Activated naive CD4-positive, alpha-beta T cell treated with anti-CD3 and anti-CD28 coated beads for 36 hours (primary cell): ENCODE measurements at regions not wholly inside any gene's neighbourhood (a gene's known extent, or its start where the extent isn't known, plus 50 kb on each side); places are given as distances from the start of the nearest gene placed in this dataset.

Experiments
- CTCF ChIA-PET: fragments of 350-600 bp; sonication (Branson Sonifier 250); formaldehyde crosslinking; loops from one replicate; lab custom pipeline; 2021; ENCODE audit warnings: antibody characterized with exemption; lab: Charles Lee
- DNase-seq: peaks from one replicate; pipeline ENCODE4 v3.0.0-alpha.2; 2020
- H3K27ac Mint-ChIP-seq: one replicate; pipeline ENCODE4 v1.8.0; 2021; ENCODE audit warnings: mild to moderate bottlenecking, mixed read lengths
- H3K27me3 Mint-ChIP-seq: one replicate; pipeline ENCODE4 v1.8.0; 2021; ENCODE audit warnings: low read depth, mixed read lengths
- H3K36me3 Mint-ChIP-seq: one replicate; pipeline ENCODE4 v1.8.0; 2021; ENCODE audit warnings: low read depth, mixed read lengths
- H3K4me1 Mint-ChIP-seq: one replicate; pipeline ENCODE4 v1.8.0; 2021; ENCODE audit warnings: low read depth, mixed read lengths
- H3K4me3 Mint-ChIP-seq: one replicate; pipeline ENCODE4 v1.8.0; 2021; ENCODE audit warnings: mild to moderate bottlenecking, moderate library complexity, mixed read lengths
- H3K9me3 Mint-ChIP-seq: one replicate; pipeline ENCODE4 v1.8.0; 2021; ENCODE audit warnings: mixed read lengths
- intact Hi-C: fragments of 100-400 bp; cut with micrococcal nuclease; formaldehyde crosslinking; loops from one replicate; pipeline ENCODE4 v1.15.1; 2023

DNA sequence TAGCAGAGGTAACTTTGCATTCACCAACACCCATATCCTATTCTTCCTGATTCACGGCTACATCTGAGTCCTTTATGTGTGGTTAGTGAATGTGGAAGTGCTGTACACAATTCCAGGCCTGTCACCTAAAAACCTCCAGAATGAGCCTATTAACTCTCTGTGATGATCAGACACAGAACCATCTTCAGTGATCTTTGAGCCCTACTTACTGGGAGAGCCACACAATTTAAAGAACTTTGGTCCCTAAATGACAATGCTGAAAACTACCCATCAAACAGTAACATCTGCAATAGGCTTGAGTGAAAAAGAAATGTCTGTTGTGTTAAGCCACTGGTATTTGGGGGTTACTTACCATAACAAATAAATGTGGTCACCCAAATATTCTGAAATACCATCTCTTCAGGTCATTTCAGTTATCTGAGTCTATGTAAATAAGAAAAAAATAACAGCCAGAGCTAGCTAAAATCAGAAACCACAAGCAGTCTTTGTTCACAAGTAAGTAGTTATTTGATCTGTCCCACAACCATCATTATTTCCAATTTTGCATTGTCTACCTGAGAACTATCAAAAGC, 145.7 kb downstream of the HGF start:
- intact Hi-C loops: no loop called here
- Mint-ChIP-seq H3K27ac (no peak overlapping the region), H3K4me3 (no peak overlapping the region), H3K9me3 (no peaks in the 10 kb centered on the region), H3K4me1 (no peaks in the 10 kb centered on the region), H3K36me3 (no peaks in the 10 kb centered on the region), H3K27me3 (no peaks in the 10 kb centered on the region)
- CTCF ChIA-PET: no interaction called here
- no peak for DNase-seq

DNA sequence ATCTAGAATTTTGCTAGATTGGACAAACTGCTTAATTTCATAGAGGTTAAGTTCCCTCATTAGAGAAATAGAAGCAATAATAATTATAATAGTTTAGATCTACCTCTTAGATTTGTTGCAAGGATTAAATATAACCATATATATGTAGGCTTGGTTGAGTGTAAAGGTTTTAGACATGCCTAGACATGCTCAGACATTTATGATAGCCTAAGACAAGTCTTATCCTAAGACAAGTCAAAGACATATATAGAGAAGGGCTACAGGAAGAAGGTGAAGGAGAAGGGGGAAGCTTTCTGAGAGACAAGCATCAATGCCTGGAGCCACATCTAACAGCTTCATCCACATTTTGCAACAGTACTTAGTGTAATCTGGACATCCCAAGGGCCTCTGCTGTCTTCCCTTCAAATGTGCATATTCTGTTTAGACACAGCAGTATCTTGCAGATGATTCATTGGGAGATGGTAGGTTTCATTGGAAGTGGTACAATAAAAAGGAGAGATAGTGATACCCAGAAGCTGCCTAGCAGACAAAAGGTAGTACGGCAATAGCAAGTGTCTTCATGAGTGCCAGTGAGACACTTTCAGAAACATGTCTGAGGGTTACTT, 146.5 kb downstream of the HGF start:
- no peaks in the 10 kb centered on the region for H3K9me3 Mint-ChIP-seq
- DNase-seq: no peak
- H3K36me3 Mint-ChIP-seq: no peaks in the 10 kb centered on the region
- intact Hi-C loops: no loop called here
- no peaks in the 10 kb centered on the region for H3K4me1 Mint-ChIP-seq
- CTCF ChIA-PET: no interaction called here
- no peak overlapping the region for H3K27ac Mint-ChIP-seq
- no peak overlapping the region for H3K4me3 Mint-ChIP-seq
- H3K27me3 Mint-ChIP-seq: no peaks in the 10 kb centered on the region

DNA sequence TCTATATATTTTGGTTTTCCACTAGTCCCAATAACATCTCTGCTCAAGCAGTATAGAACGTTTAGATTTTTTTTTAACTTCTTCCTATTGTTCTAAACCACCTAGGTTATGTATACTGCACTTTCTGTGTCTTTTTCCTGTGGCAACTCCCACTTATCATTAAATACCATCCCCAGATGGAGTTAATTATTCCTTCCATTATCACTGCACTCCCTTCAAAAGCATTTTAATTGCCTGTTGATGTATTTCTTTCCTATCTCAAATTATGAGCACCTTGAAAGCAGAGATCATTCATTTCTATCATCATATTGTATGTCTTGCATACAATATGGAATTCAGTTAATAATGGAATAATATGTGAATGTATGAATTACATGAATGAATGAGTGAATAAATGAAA, 148.0 kb downstream of the HGF start:
- Mint-ChIP-seq H3K27me3 (no peaks in the 10 kb centered on the region), H3K36me3 (no peaks in the 10 kb centered on the region), H3K9me3 (no peaks in the 10 kb centered on the region), H3K4me1 (no peaks in the 10 kb centered on the region), H3K27ac (no peak overlapping the region), H3K4me3 (no peak overlapping the region)
- intact Hi-C loops: no loop called here
- DNase-seq: no peak
- CTCF ChIA-PET: no interaction called here

DNA sequence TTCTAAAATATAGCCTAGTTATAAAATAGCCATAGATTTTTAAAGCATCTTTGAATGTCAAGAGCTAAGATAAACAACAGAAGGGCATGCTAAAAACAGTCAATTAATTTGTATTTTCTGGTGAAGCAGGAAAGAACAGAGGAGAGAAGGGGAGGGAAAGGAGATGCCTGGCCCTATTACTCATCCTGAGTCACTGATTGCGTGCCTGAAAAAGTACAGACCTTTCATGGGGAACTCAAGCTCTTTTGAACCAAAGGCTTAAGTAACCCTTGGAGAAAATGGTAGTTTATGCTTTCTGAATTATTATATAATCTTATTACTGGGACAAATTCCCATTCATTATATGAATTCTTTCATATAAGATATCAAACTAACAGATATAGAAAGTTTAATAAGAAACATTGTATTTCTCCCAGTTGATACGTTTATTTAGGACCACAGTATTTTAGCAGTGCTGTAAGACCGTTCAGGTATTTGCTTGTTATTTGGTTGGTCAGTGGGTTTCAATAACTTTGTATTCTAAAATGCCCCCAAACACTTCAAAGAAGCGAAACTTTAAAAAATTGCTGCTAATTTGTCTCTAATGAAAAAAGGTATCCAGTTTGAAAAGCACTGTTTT, 151.3 kb downstream of the HGF start:
- H3K27me3 Mint-ChIP-seq: no peaks in the 10 kb centered on the region
- no peak overlapping the region for H3K4me3 Mint-ChIP-seq
- CTCF ChIA-PET: no interaction called here
- intact Hi-C loops: no loop called here
- no peak for DNase-seq
- H3K36me3 Mint-ChIP-seq: no peaks in the 10 kb centered on the region
- H3K9me3 Mint-ChIP-seq: no peaks in the 10 kb centered on the region
- no peak overlapping the region for H3K27ac Mint-ChIP-seq
- H3K4me1 Mint-ChIP-seq: no peaks in the 10 kb centered on the region

DNA sequence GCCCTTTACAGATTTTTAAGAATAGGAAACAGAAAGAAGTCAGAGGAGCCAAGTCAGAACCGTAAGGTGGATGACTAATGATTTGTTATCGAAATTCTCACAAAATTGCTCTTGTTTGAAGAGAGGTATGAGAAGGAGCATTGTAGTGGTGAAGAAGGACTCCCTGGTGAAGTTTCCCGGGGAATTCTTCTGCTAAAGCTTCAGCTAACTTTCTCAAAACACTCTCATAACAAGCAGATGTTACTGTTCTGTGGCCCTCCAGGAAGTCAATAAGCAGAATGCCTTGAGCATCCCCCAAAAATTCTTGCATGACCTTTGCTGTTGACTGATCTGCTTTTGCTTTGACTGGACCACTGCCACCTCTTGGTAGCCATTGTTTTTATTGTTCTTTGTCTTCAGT, 152.9 kb downstream of the HGF start:
- no peaks in the 10 kb centered on the region for H3K27me3 Mint-ChIP-seq
- no peak overlapping the region for H3K4me3 Mint-ChIP-seq
- intact Hi-C loops: no loop called here
- no peak for DNase-seq
- no peak overlapping the region for H3K27ac Mint-ChIP-seq
- no peaks in the 10 kb centered on the region for H3K36me3 Mint-ChIP-seq
- CTCF ChIA-PET: interaction anchor here (0.6 kb wide), 1 partner anchor 260 kb away, joined by 4 read pairs; no protein-coding TSS in a partner anchor
- no peaks in the 10 kb centered on the region for H3K4me1 Mint-ChIP-seq
- no peaks in the 10 kb centered on the region for H3K9me3 Mint-ChIP-seq

DNA sequence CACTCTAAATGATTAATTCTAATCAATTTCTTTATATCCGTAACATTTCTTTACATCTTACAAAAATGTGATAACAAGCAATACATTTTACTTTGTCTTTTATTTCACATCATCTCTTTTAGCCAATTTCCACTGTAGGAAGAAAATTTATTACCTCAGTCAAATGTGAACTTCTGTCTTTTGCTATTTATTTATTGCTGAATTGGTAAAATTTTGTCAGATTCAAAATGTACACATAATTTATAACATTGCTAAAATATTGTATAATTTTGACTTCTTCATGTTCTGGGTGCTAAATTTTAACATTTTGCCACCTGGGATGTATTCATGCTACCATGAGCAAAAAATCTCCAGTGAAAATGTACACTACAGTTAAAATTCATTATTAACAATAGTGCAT, 158.0 kb downstream of the HGF start:
- no peaks in the 10 kb centered on the region for H3K4me1 Mint-ChIP-seq
- no peak overlapping the region for H3K27ac Mint-ChIP-seq
- H3K9me3 Mint-ChIP-seq: no peaks in the 10 kb centered on the region
- CTCF ChIA-PET: no interaction called here
- no peaks in the 10 kb centered on the region for H3K27me3 Mint-ChIP-seq
- intact Hi-C loops: no loop called here
- no peak for DNase-seq
- no peaks in the 10 kb centered on the region for H3K36me3 Mint-ChIP-seq
- H3K4me3 Mint-ChIP-seq: no peak overlapping the region

DNA sequence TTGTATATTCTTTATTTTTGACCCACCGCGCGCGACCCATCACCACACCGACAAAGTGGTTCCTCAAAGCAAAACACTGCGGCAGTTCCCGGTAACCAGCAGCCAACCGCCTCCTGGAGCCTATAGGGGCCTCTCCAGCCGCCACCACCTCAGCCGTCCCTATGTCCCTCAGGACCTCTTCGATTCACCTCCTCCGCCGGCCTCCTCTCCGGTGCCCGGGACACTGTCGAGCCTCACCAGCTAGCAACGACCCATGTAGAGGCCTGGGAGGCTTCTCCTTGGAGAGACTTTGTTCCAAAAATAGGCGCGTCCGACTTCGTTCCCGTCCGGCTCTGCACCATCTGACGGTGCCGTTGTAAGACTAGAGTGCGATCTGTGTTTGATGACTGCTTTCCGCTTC, 158.8 kb downstream of the HGF start:
- H3K4me1 Mint-ChIP-seq: no peaks in the 10 kb centered on the region
- no peaks in the 10 kb centered on the region for H3K27me3 Mint-ChIP-seq
- H3K27ac Mint-ChIP-seq: no peak overlapping the region
- intact Hi-C loops: no loop called here
- no peak for DNase-seq
- no peaks in the 10 kb centered on the region for H3K9me3 Mint-ChIP-seq
- H3K36me3 Mint-ChIP-seq: no peaks in the 10 kb centered on the region
- CTCF ChIA-PET: no interaction called here
- no peak overlapping the region for H3K4me3 Mint-ChIP-seq

DNA sequence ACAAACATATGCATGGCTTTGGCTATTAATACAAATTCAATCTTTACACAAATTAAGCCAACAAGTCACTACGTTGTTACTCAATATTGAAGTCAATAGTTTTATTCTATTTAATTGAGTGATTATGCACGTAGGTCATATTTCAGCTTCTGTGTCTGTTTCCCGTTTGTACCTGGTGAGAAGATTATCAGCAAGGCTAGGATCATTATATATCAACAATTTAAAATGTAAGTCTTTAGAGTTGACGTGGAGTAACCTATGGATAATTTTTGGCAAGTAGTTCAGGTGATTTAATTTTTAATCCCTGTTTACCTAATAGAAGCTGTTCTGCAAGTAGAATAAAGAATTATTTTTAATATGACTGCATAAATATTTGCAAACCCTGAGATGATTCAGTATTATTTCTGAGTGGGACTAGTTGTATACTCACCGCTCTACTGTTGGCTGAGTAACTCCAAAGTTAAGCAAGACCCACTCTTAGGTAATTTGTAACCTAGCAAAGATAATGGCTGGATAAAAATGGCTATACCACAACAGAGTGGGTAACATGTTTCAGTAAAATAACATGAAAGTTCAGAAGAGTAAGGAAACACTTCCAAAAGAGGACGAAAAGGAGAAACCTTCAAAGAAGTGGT, 161.0 kb downstream of the HGF start:
- Mint-ChIP-seq H3K36me3 (no peaks in the 10 kb centered on the region), H3K4me1 (no peaks in the 10 kb centered on the region), H3K27ac (no peak overlapping the region), H3K9me3 (no peaks in the 10 kb centered on the region), H3K27me3 (no peaks in the 10 kb centered on the region), H3K4me3 (no peak overlapping the region)
- no peak for DNase-seq
- intact Hi-C loops: no loop called here
- CTCF ChIA-PET: no interaction called here

DNA sequence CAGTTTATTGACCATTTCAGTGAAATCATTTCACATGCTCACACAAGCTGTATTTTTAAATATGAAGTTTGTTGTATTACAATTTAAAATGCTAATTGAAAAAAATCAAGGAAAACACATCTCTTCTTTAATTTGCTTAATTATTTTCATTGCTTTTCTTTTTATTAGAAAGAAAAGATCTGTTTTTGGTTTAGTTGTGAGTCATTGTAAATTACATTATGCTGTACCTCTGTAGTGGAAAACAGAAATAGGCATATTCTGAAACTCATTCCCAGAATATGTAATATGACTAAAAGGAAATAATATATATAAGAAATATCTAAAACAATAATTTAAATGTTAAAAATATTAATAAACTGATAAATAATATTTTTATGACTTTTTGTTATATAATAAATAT, 161.9 kb downstream of the HGF start:
- no peak for DNase-seq
- Mint-ChIP-seq H3K4me3 (no peak overlapping the region), H3K36me3 (no peaks in the 10 kb centered on the region), H3K27ac (no peak overlapping the region), H3K4me1 (no peaks in the 10 kb centered on the region), H3K9me3 (no peaks in the 10 kb centered on the region), H3K27me3 (no peaks in the 10 kb centered on the region)
- intact Hi-C loops: no loop called here
- CTCF ChIA-PET: no interaction called here

DNA sequence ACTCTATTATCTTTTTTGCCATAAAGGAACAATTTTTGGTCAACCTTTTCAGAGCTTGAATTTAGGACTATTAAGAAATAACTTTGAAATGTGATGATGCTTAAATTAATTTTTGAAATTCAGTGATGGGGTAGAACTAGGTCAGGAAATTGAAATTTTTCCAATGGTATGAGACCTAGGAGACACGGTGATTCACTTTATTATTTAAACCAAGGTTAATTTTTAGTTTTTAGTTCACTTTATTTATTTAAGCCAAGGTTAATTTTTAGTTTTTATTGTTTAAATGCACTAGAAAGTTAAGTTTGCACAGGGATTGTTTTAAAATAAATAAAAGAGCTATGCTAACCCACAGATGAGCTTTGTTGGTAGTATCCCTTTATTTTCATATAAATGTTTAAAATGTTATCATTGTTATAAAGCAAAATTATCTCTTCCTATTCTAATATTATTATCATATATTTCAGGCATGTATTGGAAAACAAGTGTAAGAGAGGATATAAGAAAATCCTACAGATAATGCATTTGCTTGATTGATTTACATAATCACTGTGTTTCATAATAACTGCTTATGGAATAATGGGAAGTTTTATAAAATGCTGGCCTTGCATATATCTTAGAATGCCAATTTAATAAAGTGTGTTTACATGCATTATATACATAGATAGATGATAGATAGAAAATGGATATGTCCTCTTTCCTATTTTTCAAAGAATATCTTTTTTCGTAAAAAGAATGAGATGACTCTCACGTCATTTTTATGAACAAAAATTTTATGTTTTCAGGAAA, 163.6 kb downstream of the HGF start:
- DNase-seq: no peak
- H3K27me3 Mint-ChIP-seq: no peaks in the 10 kb centered on the region
- no peaks in the 10 kb centered on the region for H3K4me1 Mint-ChIP-seq
- no peak overlapping the region for H3K27ac Mint-ChIP-seq
- CTCF ChIA-PET: no interaction called here
- H3K4me3 Mint-ChIP-seq: no peak overlapping the region
- H3K9me3 Mint-ChIP-seq: no peaks in the 10 kb centered on the region
- H3K36me3 Mint-ChIP-seq: no peaks in the 10 kb centered on the region
- intact Hi-C loops: no loop called here

DNA sequence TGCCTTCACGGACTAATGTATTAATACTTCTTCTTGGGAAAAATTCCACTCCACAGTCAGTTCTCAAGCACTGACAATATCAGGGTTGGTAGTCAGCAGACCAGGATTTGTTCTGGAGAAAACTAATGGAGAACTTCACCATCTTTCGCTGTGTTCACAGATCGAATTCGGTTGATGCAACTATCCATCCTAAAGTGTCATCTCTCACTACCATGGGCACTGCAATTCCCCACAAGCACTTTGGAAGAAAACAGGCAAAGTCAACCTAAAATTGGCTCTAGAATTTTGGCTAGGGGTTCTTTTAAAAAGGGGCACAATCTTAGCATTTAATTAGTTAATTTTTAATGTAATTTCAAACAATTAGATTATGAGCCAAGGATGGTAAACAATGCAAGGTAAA, 164.4 kb downstream of the HGF start:
- H3K4me3 Mint-ChIP-seq: no peak overlapping the region
- CTCF ChIA-PET: no interaction called here

DNA sequence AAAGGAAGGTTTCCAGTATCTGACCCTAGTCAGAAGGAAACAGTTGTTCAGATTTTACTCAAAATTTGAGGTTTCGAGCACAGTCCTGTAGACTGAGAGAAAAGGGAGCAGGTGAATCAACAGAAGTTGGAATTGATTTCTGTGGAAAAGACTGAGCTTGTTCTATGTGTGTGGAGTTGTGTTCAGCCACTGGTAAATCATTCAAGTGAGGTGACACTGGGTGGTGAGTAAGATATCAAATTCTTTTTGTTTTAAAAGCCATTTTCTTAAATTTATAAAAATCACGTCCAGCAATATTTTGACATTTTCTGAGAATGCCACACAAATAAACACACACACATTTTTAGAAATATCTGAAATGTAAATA, 165.1 kb downstream of the HGF start:
- no peak overlapping the region for H3K27ac Mint-ChIP-seq
- CTCF ChIA-PET: no interaction called here
- H3K4me1 Mint-ChIP-seq: no peaks in the 10 kb centered on the region
- no peaks in the 10 kb centered on the region for H3K27me3 Mint-ChIP-seq
- H3K36me3 Mint-ChIP-seq: no peaks in the 10 kb centered on the region
- no peaks in the 10 kb centered on the region for H3K9me3 Mint-ChIP-seq
- intact Hi-C loops: no loop called here
- H3K4me3 Mint-ChIP-seq: no peak overlapping the region
- DNase-seq: no peak

More for the DNA sequence above, 164.4 kb downstream of the HGF start:
- no peak overlapping the region for H3K27ac Mint-ChIP-seq
- no peaks in the 10 kb centered on the region for H3K9me3 Mint-ChIP-seq
- H3K27me3 Mint-ChIP-seq: no peaks in the 10 kb centered on the region
- no peaks in the 10 kb centered on the region for H3K4me1 Mint-ChIP-seq
- no peak for DNase-seq
- intact Hi-C loops: no loop called here
- no peaks in the 10 kb centered on the region for H3K36me3 Mint-ChIP-seq
